Stimulated activated CD4-positive, alpha-beta T cell treated with anti-CD3 and anti-CD28 coated beads, Interleukin-12 subunit alpha, Interleukin-12 subunit beta, amount 100 ng/mL, for 48 hours (primary cell): ENCODE measurements at regions not wholly inside any gene's neighbourhood (a gene's known extent, or its start where the extent isn't known, plus 50 kb on each side); places are given as distances from the start of the nearest gene placed in this dataset.

Source experiments
- DNase-seq, 3 donors: peaks; one replicate each; pipeline ENCODE4 v3.0.0-alpha.2; 2020; ENCODE audit warnings: low read depth in 2 of 3, low spot score in 1 of 3

GRCh38 chr1:113219377-113219776, 146.4 kb downstream of the LRIG2 start:
- DNase-seq = no peak

DNA sequence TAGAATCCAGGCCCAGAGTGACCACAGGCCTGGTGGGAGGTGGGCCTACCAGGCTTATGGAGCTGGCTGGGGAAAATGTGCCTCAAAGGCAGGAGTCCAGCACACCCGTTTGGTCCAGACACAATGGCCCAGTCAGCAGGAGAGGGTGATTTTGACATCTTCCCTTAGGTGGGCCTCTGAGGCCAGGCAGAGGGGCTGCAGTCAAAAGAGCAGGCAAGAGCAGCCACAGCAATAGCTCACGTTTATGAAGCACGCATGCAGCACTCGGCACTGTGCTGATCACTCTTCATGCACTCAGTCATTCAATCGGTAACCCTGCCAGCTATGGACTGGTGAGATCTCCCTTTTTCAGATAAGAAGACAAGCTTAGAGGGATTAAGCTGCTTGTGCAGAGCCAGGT, 146.8 kb downstream of the LRIG2 start:
- no peak for DNase-seq

- DNase-seq = no peak
These were observed 150.0 kb downstream of the LRIG2 start for GRCh38 chr1:113223040-113223439.

GRCh38 chr1:113223546-113223945, 150.5 kb downstream of the LRIG2 start:
- DNase-seq = no peak

GRCh38 chr1:113226148-113226547, 153.2 kb downstream of the LRIG2 start:
- peak in 1 of 3 donors; percentile 12 for DNase-seq

DNA sequence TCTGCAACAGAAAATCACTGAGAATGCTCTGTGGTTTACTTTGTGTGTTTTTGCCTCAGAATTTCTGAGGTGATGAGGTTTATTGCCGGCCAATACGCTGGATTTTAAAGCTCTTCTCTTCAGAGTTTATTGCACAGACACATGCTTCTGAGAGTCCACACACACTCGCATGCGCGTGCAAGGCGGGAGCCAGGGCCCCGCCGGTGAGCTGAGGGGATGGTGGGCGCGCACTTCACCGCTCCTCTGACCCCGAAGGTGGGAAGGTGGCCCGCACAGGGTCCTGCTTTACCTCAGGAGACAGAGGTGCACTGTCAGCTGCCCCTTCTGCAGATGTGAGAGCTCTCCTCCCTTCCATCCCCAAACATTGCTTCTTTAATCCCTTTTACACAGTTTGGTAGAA, 158.4 kb upstream of the MAGI3 start:
- no peak for DNase-seq

GRCh38 chr1:113233441-113233840, 156.9 kb upstream of the MAGI3 start:
- no peak for DNase-seq

- DNase-seq = no peak
These were observed 149.1 kb upstream of the MAGI3 start for GRCh38 chr1:113241237-113241636.

DNA sequence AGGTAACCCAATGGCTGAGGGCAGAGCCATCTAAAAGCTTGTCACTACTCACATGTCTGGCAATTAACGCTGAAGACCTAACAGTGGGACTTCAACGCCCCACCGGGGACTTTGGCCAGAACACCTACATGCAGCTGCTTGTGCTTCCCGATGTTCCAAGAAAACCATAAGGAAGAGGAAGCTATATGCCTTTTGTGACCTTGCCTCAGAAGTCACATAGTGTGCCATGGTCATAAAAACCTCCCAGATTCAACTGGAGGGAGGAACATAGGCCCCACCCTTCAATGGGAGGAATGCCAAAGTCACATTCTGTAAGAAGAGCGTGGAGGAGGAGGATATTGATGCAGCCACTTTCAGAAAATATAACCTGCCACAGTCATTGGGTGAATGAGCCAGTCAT, 147.8 kb upstream of the MAGI3 start:
- DNase-seq = no peak

DNA sequence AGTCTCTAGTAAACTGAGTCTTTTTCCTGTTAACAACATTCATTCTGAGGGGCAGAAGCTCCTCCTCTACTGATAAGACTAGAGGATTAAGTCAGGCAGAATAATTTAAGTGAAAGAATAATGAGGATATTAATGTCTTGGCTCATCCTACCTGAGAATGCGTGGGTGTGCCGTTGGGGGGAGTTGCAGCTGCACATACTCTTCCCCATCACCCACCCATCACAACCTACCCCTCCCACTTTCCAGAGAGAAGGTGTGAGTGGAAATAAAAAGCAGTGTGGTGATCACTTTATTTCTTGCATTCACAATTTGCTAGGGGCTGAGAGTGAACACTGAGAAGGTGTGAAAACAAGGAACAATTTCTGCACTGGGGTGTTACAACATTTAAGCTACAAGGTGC, 146.8 kb upstream of the MAGI3 start:
- no peak for DNase-seq

DNA sequence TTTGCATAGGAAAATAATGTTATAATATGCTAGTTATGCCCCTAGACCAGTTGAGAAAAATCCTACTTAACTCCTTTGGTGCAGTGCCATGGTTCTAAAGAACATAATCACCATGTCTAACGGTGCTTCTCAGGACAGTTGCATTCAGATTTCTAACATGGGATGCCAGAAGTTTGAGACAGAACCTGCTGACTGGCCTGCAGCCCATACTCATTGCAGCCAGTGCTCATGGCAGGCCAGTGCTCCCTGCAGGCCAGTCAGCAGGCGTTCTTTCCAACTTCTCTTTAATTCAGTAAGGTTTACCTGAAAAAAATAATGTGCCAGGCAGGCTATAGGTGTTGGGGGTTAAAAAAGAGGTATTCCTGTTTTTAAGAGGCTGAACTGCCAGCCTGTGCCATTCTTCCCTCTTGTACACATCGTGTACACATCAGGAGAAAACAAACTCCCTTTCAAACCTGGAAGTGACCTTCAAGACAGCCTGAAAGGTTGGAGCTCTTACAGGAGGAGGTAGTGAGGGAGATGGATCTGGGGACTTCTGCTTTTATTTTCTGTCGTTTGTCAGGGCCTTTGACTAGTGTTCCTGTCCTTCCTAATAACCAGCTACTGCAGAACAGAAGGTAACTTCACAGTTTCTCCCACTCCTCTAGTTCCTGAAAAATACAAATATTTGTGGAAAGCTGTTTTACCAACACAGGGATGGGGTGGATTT, 146.0 kb upstream of the MAGI3 start:
- DNase-seq = no peak

DNA sequence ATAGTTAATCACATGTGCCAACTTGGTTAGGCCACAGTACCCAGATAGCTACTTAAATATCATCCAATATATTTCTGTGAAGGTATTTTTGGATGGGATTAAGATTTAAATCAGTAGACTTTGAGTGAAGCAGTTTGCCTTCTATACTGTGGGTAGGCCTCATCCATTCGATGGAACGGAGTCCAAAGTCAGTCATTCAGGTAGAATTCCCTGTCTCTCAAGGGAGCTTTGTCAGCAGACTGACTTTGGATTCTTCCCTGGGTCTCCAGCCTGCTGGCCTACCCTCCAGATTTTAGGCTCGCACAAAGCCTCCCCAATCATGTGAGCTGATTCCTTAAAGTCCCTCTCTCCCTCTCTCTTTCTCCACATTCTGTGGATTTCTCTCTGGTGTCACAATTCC, 145.1 kb upstream of the MAGI3 start:
- DNase-seq = no peak

DNA sequence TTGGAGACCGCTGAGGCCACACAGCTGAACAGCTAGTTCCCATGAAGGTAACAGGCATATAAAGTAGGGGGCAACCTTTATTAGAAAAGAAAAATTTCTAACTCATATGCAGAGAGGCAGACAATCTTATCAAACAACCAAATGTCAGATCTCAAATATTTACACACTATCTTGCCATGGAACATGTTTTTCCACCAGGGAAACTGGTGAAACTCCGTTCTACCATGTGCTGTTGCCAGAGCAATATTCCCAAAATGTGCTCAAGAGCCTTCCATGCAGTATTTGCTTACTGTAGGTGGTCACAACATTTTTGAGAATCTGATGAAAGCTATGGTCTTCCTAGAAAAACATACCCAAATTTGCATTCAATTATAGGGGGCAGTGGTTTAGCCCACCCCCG, 143.4 kb upstream of the MAGI3 start:
- DNase-seq = no peak

- DNase-seq = no peak
These were observed 143.0 kb upstream of the MAGI3 start for GRCh38 chr1:113247355-113247754.

GRCh38 chr1:113247782-113248181, 142.5 kb upstream of the MAGI3 start:
- no peak for DNase-seq

- DNase-seq = no peak
These were observed 141.8 kb upstream of the MAGI3 start for GRCh38 chr1:113248494-113248893.

GRCh38 chr1:113250161-113250560, 140.2 kb upstream of the MAGI3 start:
- DNase-seq = no peak

DNA sequence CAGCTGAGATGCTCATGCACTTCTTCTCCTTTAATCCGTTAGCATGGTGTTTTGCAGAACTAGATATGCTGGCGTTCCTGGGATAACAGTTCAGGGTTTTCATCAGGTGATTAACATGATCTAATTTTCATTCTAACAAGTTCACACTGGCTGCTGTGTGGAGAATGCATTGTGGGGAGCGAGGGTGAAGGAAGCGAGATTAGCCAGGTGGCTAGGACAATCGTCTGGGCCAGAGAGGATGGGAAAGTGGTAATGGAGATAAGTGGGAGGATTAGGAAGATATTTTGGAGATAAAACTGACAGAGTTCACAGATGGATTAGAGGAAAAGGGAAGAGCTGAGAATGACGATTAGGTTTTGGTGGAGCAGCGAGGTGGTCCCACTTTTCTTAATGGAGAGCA, 138.1 kb upstream of the MAGI3 start:
- no peak for DNase-seq

- DNase-seq = no peak
These were observed 137.1 kb upstream of the MAGI3 start for GRCh38 chr1:113253187-113253586.

GRCh38 chr1:113253590-113253989, 136.7 kb upstream of the MAGI3 start:
- no peak for DNase-seq

DNA sequence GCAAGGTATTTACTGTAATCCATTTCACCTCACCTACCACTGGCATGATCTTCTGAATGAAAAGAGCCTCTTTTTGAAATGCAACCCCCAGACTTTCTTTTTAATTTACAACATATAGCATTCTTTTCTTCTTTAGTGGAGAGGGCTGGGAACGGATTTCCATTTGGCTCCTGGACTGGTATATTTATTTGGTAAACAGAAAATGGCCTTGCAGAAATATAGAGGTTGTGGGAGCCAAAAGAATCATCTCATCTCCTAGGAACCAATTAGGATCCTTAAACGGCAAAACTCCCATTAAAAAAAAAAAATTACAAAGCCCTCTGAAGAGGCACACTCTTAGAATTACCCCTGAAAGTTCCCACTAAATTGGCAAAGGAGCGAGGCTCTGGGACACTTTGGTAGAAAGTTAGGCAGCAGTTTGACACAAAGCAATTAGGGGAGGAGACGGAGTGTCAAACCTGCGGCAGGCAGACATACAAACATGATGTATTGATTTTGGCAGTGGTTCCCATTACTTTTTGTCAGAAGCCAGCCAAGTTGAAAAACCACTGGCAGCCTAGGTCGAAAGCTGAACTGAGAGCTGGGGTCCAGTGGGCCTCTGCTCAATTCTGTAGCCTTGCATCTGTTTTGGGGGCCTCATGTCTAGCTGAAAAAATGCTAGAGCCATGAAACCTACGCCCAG, 135.1 kb upstream of the MAGI3 start:
- no peak for DNase-seq

DNA sequence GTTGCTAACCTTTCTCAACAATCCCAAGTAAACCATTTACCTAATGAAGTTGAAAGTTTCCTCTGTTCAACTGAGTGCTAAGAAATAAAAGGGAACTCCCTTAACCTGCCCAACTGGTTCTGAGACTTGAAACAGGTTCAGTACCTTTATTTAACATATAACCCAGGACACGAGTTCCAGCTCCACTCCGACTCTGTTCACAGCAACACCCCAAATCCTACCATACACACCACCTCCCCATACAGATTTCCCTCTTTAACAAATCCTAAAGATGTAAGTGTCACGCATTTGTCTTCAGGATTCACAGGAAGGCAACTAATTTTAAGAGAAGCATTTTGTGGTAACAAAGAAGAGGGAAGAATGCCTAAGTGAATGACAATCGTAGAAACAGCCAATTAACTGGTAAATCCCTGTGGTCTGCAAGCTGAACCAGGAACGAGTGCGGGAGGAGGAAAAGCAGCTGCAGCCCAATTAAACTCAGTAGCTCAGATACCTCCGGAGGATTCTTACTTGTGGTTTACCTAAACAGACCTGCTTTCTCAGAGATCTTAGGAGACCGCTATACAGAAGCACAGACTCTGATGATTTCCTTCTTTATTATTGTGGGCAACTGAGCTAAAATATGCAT, 134.5 kb upstream of the MAGI3 start:
- no peak for DNase-seq

DNA sequence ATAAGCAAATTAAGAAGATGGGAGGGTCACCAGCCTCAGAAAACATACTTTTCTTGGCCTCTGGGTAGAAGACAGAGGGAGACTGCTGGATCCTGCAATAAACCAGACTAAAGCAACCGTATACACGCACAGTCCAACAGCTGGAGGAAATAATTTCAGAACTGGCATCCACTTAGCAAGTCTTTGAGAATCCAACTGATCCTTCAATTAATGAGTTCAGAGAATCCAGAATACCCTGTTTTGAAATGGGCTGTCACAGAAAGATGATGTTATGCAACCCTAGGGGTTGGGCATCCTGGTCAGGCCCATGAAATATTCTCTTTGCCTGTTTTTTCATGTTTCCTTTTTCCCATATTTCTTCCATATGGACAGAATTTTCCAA, 134.0 kb upstream of the MAGI3 start:
- DNase-seq = no peak
